HG03439 (cell line): ENCODE measurements at regions not wholly inside any gene's neighbourhood (a gene's known extent, or its start where the extent isn't known, plus 50 kb on each side); places are given as distances from the start of the nearest gene placed in this dataset.
"Not testable (repeated sequence)": the region's sequence is repeated elsewhere in the genome, so short reads cannot be mapped to it uniquely, and the experiment has no call there.

Experiments
- ATAC-seq: cut with Tn5 transposase; IDR thresholded peaks from one replicate; pipeline ENCODE4 v1.9.1; 2021; ENCODE audit warnings: mild to moderate bottlenecking, moderate library complexity; ENCODE audit not compliant: unreplicated experiment

DNA sequence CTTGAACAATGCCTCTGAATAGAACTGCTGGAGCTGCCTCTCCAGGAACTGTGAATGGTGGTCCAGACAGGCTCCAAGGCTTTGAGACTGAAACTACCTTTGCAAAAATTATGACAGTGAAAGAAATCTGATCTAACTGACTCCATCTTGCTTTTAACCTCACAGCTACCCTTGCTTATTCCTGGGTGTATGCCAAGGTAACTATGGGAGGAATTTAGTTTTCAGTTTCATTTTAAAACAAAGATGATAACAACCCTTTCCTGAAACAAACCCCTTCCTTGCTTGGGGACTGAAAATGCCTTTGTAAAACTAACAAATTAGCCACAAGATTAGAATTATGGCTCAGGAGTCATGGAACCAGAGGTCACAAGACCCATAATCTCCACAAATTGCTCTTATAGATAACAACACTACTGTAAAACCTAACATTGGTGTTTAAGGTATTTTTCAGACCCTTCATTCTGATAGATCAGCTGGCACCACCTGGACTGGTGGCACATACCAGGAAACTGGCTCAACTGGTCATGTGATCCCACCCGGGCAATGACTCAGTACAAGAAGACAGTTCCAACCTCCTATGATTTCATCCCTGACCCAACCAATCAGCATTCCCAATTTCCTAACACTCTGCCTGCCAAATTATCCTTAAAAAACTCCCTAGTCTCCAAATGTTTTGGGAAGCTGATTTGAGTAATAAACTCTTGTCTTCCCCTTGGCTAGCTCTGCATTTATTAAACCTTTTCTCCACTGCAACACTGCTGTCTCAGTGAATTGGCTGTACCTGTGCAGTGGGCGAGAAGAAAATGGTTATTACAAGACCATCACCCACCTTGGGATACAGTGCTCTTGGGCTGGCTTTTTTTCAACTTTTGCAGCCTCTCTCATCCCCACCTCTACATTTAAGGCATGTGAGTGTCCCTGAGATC is 608.1 kb downstream of the TYW1 start:
- no peak for ATAC-seq

DNA sequence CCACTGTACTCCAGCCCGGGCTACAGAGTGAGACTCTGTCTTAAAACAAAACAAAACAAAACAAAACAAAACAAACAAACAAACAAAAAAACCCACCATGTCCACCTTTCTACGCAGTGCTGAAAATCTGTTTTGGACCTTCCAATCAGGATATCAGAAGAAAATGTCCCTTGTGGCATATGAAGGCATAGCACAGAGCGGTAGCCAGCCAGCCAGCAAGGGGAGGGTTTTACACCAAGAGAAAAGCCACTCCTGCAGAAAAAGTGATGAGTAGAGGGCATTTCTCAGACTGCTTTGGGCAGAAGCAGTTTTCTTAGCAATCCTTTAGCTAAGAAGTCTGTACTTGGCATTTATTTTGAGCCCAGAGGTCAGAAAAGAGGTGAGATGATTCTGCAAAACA is 612.2 kb downstream of the TYW1 start:
- ATAC-seq, result no peak

DNA sequence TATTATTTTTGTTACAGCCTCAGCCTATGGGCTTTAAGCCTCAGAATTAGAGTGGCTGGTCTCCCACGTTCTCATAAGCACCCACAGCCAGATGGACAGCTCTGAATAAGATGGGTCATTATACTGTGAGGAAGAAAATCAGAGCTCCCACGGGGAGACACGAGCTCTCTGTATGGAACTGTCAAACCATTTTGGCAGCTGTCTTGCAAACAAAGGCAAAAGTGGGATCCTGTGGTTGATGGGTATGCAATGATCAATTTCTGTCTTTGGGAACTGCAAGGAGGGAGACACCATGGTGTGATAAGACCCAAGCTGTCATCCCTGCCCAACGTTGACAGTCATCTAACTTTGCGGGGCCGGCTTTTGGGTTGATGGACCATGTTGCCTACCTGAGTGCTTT is 614.3 kb downstream of the TYW1 start:
- no peak for ATAC-seq

DNA sequence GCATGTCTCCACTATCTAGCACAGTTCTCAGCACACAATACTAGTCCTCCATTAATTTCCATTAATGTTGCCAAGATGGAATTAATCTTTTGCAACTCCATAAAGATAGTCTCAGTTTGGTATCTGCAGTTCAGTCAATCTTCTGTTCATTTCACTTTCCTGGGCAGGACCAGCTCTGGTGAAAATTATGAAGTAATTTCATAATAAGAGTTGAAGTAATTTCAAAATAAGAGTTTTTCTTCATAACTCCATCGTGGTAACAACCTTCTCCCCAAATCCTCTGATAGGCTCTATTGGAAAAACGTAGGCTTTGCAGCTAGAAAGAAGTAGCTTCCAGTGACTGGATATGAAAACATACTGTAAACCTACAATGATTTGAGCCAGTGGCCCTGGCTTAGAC is 618.2 kb downstream of the TYW1 start:
- ATAC-seq, result no peak

DNA sequence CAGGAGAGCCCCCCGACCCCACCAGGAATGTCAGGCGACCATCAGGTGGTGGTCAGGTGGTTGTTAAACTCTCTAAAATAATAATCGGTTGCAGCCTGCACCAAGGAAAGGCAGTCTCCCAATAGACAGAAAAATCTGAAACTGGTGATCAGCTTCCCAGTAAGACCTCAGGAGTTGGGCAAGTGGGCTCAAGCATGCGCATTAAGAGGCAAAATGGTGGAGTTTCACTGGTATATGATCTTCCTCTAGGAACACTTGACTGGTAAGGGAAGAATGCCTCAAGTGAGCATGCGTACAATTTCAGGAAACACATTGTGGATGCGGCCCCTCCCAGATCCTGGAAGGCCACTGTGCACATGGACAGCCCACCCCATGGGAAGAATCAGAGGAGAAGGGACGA is 619.9 kb downstream of the TYW1 start:
- ATAC-seq, result no peak

DNA sequence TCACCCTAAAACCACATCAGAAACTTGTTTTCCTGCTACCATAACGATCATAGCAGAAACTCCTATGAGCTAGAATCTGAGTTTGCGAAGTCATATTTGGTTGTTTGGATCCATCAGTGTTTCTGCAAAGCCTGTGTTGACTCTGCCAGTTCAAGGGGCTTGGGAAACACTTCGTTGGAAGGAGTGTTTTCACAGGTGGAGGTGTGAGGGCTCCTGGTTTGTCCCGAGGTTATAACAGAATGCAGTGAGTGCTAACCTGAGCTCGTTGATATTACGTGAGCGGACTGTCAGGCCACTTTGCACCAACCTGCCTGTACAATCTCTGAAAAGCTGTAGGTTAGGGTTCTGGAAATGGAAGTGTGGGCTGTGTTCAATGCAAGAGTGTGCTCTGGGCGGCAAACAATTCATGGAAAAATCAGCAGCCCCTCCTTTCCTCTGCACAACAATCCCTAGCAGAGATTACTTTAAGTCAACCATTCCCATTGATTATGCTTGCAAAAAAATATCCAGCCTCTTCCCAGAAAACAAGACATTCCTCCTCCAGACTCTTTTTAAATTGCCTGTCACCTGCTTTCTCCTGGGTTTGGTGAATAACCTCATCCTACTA is 622.0 kb downstream of the TYW1 start:
- no peak for ATAC-seq

DNA sequence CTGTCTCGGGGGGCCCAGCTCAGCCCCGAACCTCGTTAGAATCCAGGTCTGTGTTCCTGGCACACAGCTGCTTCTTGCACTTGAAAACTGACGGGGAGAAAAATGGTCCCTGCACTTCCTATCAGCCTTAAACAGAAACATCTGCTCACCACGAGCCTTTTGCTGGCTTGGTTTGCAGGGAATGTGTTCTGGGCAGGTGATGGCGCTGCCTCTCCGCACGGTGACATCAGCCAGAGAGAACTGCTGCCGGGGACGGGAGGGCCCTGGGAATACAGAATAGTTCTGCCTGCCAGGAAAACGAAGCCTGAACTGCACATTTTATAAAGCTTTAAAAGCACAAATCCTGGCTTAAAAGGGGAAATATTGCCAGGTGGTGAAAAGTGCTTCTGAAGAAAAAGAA is 622.5 kb downstream of the TYW1 start:
- no peak for ATAC-seq

DNA sequence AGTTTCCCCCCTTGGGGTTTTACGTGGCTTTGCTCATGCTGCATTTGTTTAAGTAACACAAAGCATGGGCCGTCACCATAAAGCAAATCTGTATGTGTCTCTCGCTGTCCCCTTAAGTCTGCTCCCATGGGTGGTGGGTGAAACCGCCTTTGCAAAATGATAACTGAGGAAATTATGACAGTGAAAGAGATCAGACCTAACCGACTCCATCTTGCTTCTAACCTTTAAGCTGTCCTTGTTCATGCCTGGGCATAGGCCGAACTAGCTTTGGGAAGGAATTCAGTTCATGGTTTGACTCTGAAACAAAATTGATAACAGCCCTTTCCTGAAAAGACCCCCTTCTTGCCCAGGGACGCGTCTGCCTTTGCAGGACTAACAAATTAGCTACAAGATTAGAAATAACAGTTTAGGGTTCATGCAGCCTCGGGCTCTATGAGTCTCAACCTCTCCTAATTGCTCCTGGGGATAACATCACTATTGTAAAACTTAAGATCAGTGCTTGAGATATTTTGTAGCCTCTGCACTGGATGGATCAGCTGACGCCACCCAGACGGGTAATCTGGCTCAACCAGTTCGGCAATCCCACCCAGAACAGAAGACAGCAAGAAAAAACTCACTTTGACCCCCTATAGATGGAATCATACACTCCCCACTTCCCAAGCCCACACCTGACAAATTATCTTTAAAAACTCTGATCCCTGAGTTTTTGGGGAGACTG is 623.7 kb downstream of the TYW1 start:
- no peak for ATAC-seq

DNA sequence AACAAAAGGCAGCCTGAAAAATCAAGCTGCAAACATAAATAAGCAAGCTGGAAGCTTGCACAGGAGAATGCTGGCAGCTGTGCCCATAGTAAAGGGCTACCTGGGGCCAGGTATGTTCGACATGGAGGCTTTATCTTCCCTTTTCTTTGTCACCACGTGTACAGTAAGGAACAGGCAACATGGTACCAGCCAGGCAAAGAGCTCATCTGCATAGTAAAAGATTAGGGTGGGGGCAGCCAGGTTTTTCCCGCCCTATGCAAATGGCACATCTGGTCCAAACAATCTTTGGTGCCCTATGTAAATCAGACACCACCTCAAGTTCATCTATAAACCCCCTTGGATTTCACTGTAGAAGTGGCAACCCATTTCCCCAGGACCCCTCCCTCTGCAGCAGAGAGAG is 625.1 kb downstream of the TYW1 start:
- no peak for ATAC-seq

DNA sequence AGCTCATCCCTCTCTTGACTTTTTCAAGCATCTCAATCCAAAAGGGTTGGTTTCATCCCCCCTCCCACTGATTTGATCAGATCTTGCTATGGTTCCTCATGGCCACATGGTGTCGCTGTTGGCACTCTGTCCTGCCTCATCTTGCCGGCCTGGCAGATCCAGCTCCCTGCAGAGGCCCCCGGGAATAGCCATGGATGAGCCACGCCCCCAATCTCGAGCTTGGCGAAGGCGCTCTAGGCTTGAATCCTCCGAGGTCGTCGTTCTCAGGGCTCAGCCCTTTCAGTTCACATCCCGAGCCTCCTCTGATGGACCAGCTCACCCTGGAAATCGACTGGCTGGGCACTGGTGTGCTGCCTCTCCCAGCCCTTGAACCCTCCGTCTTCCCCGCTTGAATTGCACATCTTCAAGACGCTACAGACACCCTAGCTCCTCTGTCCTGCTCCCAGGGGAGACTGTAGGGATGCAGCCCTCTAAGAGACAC is 628.7 kb downstream of the TYW1 start:
- no peak for ATAC-seq

DNA sequence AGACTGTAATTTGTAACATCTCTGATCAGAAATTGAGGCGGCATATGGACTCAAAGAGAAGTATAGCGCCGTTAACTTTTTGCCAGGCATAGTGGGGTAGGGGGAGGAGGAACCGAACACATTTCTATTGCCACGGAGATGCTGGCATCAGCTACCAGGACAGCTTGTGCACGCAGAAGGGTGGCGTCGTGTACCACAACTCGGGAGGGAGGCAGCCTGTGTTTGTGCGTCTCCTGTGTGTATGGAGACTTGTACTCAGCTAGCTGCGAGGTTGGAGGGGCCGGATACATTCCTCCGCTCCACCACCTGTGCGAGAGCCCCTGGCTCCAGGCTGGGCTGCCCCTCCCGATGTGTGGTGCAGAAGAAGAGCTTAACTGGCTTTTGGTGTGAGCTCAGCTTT is 634.8 kb downstream of the TYW1 start:
- no peak for ATAC-seq

DNA sequence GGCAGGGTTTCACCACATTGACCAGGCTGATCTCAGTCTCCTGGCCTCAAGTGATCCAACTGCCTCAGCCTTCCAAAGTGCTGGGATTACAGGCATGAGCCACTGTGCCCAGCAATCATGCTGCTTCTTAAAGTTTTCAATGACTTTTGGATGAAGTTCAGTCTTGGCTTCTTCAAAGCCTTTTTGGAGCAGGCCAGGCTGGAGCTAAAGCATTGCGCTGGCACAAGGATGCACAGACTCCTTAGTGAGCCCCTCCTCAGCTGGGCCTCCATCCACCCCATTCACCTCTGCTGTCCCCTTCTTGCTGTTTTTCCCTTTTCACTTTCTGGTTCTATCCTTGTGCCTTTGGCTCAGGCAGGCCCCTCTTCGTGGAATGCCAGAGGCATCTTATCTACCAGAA is 638.6 kb downstream of the TYW1 start:
- ATAC-seq, result no peak

DNA sequence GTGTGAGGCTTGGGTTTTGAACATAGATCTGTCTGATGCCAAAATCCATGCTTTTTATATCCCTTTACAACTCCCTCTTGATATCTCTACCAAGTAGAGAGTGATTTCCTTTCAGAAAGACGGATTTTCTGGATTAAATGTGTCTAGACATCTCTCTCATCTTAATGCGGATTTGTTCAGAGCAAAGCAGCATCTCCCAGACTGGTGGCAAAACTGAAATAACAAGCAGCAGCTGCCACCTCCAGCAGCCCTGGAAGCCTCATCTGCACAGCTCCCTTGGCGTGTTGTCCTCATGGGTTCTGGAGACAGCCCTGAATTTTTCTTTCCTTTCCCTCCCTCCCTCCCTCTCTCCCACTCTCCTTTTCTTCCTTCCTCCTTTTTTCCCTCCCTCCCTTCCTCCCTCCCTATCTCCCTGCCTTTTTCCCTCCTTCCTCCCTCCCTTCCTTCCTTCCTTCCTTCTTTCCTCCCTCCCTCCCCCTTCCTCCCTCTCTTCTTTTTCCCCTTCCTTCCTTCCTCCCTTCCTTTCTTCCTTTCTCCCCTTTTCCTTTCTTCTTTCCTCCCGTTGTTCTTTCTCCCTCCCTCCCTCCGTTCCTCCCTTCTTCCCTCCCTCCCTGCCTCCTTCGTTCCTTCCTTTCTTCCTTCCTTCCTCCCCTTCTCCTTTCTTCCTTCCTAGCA is 639.9 kb downstream of the TYW1 start:
- no peak for ATAC-seq

DNA sequence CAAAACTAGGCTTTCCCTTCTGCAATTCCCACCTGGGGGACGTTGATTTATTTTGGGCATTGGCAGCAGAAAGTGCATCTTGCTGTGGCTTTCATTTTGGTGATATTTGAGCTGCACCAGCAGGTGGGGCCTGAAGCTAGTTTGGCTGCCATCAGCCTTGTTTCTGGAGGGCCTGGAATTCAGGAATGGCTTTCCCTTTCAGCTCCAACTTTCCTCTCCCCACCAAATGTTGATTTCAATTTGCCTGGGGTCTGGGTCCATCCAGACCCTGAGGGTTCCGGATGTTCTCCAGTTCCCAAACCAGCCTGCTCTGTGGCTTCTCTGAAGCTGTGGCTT is 640.4 kb downstream of the TYW1 start:
- no peak for ATAC-seq

DNA sequence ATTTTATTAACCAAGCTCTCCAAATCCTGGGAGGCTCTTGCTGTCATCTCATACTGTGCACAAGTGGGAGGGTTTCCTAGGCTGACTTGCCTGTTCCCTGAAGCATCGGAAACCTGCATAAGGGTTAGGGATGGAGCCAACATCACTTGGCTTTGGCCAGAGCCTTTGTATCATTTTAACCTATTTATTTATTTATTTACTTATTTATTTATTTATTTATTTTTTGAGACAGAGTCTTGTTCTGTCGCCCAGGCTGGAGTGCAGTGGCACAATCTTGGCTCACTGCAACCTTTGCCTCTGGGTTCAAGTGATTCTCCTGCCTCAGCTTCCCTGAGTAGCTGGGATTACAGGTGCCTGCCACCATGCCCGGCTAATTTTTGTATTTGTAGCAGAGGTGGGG is 645.9 kb downstream of the TYW1 start:
- ATAC-seq, result not testable (repeated sequence)

DNA sequence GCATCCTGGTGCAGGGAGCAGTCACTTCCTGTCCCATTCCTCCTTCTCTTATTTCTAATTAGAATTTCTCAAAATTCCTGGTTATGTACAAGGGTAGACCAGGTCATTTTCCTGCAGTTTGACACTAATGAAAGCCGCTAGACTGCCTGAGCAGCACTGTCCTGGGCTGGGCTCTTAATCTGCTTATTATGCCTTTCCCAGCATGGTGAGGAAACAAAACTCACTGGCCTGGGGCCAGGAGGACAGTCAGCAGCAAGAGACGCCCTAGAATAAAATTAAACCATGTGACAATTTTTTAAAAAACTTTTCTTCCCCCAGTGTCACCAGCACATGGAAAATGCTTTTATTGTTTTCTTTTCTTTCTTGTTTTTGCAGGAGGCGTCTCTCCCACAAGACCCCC is 647.5 kb downstream of the TYW1 start:
- no peak for ATAC-seq

DNA sequence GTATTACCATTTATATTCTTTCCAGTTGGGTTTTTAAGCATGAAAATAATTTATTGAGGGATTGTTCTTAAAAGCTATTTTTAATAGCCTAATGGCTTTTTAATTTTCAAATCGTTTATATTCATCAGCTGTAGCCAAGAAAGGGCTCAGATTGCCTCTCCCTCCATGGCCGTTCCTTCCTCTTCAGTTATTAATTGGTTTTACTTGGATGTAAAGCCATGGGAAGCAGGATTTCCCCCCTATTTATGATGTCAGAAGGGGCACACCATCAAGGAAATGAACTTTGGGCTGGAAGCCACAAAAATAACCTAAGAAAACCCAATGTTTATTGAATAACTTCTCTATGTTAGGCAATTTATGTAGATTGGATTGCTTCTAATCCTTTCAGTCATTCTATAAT is 656.3 kb downstream of the TYW1 start:
- no peak for ATAC-seq

DNA sequence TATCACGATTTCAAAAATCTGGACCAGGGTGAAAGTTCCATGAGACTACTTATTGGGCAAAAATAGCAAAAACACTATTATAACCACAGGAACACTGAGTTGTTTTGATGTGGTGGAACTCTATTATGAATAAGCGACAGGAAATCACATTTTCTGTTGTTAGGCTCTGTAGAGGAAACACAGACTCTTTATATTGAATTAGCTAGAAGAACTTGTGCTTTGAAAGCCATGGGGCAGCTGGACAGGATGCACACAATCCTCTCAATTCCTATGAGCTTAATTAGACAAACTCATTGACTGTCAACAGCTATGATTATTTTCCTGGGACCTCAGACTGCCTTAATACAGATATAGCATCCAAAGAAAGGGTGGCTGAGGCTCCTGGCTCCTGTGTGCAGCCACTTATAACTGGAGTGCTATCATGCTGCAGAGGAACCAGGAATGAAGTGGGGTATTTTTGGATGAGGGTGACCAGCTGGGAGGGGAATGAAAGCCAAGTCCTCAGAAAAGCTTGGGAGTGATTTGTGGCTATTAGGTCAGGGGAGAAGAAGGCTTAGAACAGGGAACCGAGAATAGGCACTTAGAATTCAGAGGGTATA is 657.3 kb downstream of the TYW1 start:
- no peak for ATAC-seq

DNA sequence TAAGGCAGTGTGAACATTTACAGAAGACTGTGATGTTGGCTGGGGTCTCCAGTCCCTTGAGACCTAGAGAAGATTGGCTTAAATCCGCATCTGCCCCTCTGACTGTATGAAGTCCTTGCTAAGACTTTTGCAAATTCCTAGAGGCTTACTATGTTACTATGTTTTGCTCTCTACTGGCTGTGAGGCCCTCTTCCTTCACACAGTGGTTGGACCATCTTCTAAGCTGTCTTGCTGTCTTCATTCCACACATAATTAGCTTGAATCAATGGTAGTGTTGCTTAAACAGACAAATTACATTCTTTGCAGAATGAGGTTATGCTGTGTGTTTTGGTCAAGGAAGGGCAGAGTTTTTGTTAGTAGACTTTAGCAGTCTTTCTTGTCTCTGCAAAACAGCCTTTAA is 658.0 kb downstream of the TYW1 start:
- ATAC-seq, result no peak

DNA sequence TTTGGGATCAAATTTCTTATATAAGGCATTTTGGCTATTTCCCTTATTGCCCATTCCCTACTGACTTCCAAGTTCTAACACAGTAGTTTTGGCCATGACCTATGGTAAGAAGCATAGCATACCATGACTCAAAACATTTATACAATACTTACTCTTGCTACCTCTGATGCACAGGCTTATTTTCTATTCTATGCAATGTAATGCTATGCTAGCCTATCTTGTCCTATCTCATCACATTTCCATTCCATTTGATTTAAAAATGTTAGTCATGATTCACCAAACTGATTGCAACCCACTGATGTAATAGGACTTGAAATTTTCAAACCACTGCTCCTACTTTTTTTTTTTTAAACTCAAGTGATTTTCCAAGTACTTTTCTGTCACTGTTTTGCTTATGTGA is 658.5 kb downstream of the TYW1 start:
- ATAC-seq, result no peak

DNA sequence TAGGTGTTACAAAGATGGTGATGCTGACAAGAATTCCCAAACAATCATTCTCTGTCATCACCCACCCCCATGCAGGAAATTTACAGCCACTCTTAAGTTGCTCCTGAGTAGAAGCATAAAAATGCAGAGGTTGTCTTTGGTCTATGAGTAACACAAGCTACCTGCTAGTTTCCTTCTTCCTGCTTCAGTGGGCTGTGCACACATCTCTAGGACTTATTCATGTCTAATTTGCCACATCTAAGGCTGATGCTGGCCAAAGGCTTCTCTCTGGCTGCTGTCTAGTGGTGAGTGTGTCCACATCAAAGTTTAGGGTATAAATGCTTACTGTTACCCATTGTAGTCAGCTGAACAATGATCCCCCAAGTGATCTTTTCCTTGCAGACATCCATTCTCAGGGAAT is 662.5 kb downstream of the TYW1 start:
- no peak for ATAC-seq
